ENCODE measurements at regions not wholly inside any gene's neighbourhood (a gene's known extent, or its start where the extent isn't known, plus 50 kb on each side); places are given as distances from the start of the nearest gene placed in this dataset.

DNA sequence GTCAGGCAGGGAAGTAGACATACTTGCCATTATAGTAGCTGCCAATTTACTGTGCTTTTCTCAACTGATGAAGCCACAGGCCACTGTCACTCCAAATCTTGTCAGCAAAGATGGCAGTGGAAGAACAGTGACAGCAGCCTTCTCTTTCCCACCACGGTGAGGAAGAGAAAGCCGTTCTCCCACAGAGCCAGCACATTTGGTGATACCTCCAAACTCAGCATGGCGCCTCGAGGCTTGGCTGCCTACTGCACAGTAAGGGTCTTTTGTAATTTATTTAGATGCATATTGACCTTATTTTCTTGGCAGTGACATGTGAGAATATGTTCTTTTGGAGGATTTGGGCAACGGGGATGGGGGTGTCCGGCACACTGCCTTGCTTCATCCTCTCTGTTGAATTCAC lies 117.2 kb upstream of the CDH20 start:
- no peaks in the 10 kb centered on the region for H3K4me1 Mint-ChIP-seq (ENCODE audit: low read depth)
- DNase-seq = no peak

DNA sequence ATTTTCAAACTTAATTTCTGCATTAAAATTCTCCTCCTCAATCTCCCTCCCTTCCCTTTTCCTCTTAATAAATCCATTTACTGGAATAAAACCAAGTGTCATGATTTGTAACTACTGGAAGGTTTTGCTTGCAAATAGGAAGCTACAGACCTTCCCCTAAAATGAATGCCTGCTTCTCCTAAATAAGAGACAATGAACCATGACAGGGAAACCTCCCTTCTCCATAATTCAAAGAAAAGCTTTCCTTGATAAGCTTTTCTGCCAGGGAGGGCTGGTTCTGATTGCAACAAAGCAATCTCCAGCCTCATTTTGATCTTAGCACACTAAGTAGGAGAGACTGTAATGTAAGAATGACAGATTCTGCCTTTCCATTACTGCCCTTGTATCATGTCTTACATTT lies 111.0 kb upstream of the CDH20 start:
- no peak overlapping the region for H3K27ac Mint-ChIP-seq
- ATAC-seq (replicated peaks in 1 of 2) (no peak), DNase-seq (no peak)
- peaks cover 12 to 14% of the 10 kb centered on the region in 2 donors for H3K9me3 Mint-ChIP-seq
- H3K36me3 Mint-ChIP-seq (ENCODE audit: insufficient read depth in 2 of 2) = peaks cover 0 to 3% of the 10 kb centered on the region in 2 donors
- no peaks in the 10 kb centered on the region for H3K27me3 Mint-ChIP-seq (ENCODE audit: low read depth)
- H3K4me3 Mint-ChIP-seq = no peak overlapping the region
- H3K4me1 Mint-ChIP-seq (ENCODE audit: low read depth) = no peaks in the 10 kb centered on the region

More for the DNA sequence above, 117.2 kb upstream of the CDH20 start:
- Mint-ChIP-seq H3K36me3 (ENCODE audit: insufficient read depth in 2 of 2) (no peaks in the 10 kb centered on the region), H3K4me3 (no peak overlapping the region), H3K27me3 (ENCODE audit: low read depth) (no peaks in the 10 kb centered on the region), H3K9me3 (peaks cover 3 to 4% of the 10 kb centered on the region in 2 donors), H3K27ac (no peak overlapping the region)
- ATAC-seq (replicated peaks in 1 of 2) = no peak

DNA sequence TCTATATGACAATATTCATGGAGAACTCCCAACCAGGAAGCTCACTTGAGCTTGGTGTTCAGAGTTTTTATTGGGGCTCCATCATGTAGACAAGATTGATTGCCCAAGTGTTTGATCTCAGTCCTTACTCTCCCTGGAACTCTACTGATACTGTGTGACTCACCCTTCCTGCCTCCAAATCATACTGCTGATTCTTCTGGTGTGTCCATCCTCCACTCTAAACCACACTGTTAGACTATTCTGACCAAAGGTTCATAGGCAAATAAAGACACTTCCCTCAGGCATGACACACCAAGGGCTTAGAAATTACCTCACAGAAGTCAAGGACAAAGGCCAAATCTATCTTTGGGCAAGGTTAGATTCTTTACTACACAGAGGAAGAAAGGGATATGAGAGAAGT lies 107.9 kb upstream of the CDH20 start:
- ATAC-seq (replicated peaks in 1 of 2) = no peak
- Mint-ChIP-seq H3K4me1 (ENCODE audit: low read depth) (no peaks in the 10 kb centered on the region), H3K27ac (no peak overlapping the region), H3K4me3 (no peak overlapping the region), H3K27me3 (ENCODE audit: low read depth) (no peaks in the 10 kb centered on the region), H3K36me3 (ENCODE audit: insufficient read depth in 2 of 2) (peaks cover 0 to 3% of the 10 kb centered on the region in 2 donors), H3K9me3 (peaks cover 9 to 12% of the 10 kb centered on the region in 2 donors)
- DNase-seq = no peak

DNA sequence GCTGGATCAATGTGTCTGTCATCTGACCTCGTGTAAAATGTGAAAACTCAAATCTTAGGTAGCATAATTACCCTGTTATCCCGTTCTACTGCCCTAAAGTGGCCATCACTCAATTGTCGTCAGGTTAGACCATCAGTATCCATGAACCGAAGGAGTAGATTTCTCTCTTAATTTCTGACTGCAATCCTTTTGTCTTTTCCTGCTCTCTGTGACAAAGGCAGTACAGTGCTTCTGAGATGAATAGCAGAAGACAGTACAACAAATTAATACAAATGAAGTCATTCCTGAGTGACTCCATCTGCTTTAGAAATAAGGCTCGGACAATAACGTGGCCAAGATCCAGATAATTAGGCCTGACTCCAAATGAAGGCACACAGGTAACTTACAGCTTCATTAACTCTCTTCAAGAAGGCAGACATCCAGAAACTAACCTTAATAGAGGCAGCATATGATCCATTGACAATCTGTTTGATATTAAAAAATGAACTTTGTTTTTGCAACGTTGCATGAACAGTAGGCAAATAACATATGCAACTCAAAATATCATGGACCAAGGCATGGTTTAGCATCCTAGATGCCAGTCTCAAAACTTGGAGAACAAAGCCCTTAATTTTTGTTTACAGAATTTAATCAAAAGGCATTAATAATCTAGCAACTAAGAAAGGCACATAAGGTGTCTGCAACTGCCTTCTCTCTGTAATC lies 96.7 kb upstream of the CDH20 start:
- Mint-ChIP-seq H3K27ac (no peak overlapping the region), H3K36me3 (ENCODE audit: insufficient read depth in 2 of 2) (no peaks in the 10 kb centered on the region), H3K4me3 (no peak overlapping the region), H3K9me3 (peaks cover 0 to 4% of the 10 kb centered on the region in 2 donors), H3K27me3 (ENCODE audit: low read depth) (no peaks in the 10 kb centered on the region), H3K4me1 (ENCODE audit: low read depth) (no peaks in the 10 kb centered on the region)
- ATAC-seq (replicated peaks in 1 of 2) (no peak), DNase-seq (no peak)

DNA sequence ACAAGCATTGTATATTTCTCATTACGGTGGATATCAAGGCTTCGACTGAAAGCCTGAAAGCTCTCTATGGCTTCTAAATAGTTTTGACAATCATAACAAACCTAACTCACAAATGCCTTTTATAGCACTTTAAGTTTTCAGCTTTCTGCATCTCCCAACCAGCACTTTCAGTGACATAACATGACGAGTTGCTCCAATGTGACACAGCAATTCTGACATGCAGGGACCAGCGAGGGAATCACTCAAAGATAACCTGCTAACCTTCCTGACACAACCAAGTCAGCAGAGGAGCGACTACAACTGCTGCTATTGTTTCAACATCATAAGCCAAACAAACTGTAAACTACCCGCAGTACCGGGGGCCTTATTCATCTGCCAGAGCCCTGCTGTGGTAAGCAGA lies 95.7 kb upstream of the CDH20 start:
- no peaks in the 10 kb centered on the region for H3K4me1 Mint-ChIP-seq (ENCODE audit: low read depth)
- H3K9me3 Mint-ChIP-seq = peaks cover 0 to 4% of the 10 kb centered on the region in 2 donors
- ATAC-seq (replicated peaks in 1 of 2) (no peak), DNase-seq (no peak)
- no peaks in the 10 kb centered on the region for H3K36me3 Mint-ChIP-seq (ENCODE audit: insufficient read depth in 2 of 2)
- no peak overlapping the region for H3K27ac Mint-ChIP-seq
- no peaks in the 10 kb centered on the region for H3K27me3 Mint-ChIP-seq (ENCODE audit: low read depth)
- no peak overlapping the region for H3K4me3 Mint-ChIP-seq

DNA sequence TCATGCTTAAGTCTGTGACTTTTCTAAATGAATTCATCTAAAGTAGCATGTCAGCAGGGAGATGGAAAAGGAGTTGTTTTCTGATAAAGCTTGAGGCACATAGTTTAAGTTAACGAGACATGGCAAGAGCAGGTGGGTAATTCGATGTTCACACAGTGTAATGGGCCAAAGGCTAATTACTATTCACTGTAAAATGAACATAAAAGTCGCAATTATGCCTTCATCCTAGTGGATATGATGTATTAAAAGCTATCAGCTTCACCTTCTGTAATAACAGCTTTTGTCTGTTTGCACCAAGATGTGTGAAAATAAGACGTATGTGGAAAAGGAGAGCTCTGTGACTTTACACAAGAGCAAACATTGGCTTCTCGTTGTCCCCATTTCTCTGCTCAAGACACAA lies 94.2 kb upstream of the CDH20 start:
- no peaks in the 10 kb centered on the region for H3K27me3 Mint-ChIP-seq (ENCODE audit: low read depth)
- no peak overlapping the region for H3K4me3 Mint-ChIP-seq
- H3K9me3 Mint-ChIP-seq = peaks cover 0 to 4% of the 10 kb centered on the region in 2 donors
- H3K4me1 Mint-ChIP-seq (ENCODE audit: low read depth) = no peaks in the 10 kb centered on the region
- H3K27ac Mint-ChIP-seq = no peak overlapping the region
- H3K36me3 Mint-ChIP-seq (ENCODE audit: insufficient read depth in 2 of 2) = no peaks in the 10 kb centered on the region
- ATAC-seq (replicated peaks in 1 of 2) (no peak), DNase-seq (no peak)

DNA sequence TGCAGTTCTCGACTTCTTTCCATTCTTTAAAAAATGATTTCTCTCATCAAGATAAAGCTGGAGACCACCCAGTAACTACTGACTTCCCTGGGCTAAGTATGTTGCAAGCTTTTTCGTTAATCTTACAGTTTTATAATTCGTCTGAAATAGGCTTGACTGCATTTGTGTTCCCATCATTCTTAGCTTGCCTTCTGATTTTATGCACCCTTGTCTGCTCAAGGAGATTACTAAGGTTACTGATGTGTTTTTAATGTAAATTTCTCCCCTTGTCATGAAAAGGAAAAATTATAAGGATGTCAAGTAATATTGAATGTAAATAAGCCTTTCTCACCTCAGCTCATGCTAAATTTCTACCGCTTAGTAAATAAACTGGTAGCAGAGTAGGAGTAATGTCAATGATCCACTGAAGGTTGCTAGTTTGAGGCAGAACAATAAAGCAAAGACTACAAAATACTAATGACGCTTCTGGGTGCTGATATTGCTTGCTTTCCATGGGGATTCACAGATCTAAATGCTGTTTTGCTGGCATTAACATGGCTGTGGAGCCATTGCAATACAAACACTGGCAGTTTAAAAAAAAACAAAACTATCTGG lies 91.9 kb upstream of the CDH20 start:
- Mint-ChIP-seq H3K4me3 (no peak overlapping the region), H3K4me1 (ENCODE audit: low read depth) (no peaks in the 10 kb centered on the region), H3K36me3 (ENCODE audit: insufficient read depth in 2 of 2) (no peaks in the 10 kb centered on the region), H3K27ac (no peak overlapping the region), H3K9me3 (peaks cover under 1 to 5% of the 10 kb centered on the region in 2 donors), H3K27me3 (ENCODE audit: low read depth) (no peaks in the 10 kb centered on the region)
- ATAC-seq (replicated peaks in 1 of 2) = no peak
- no peak for DNase-seq

DNA sequence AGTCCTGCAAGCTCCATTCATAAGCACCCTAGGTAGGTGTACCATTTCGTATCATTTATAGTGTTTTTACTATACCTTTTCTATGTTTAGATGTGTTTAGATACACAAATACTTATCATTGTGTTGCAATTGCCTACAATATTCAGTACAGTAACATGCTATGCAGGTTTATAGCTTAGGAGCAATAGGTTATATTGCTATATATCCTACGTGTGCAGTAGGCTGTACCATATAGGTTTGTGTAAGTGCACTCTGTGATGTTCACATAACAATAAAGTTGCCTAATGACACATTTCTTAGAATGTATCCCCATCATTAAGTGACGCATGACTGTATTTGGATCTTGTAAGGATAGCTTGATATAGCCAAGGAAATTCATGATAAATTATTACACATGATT lies 88.6 kb upstream of the CDH20 start:
- Mint-ChIP-seq H3K27ac (no peak overlapping the region), H3K4me1 (ENCODE audit: low read depth) (no peaks in the 10 kb centered on the region), H3K27me3 (ENCODE audit: low read depth) (no peaks in the 10 kb centered on the region), H3K36me3 (ENCODE audit: insufficient read depth in 2 of 2) (no peaks in the 10 kb centered on the region), H3K4me3 (no peak overlapping the region), H3K9me3 (peaks cover 3 to 4% of the 10 kb centered on the region in 2 donors)
- no peak for DNase-seq
- no peak for ATAC-seq (replicated peaks in 1 of 2)

DNA sequence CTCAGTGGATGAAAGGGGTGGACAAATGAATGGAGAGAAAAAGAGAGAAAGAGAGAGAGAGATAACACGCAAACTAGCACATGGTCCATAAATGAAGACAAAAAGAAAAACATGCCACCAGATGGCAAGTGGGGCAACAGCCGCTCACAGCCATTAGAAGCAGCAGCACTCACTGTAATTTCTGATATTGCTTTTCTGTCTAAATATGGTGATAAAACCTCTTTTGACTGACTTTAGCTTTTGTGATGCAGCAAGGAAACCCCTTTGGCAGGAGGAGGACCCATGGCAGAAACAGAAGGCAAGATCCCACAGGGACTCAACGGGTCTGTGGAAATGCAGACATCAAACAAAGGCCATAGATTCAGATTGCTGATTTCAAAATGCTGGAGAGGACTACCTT lies 88.0 kb upstream of the CDH20 start:
- H3K36me3 Mint-ChIP-seq (ENCODE audit: insufficient read depth in 2 of 2) = no peaks in the 10 kb centered on the region
- no peaks in the 10 kb centered on the region for H3K27me3 Mint-ChIP-seq (ENCODE audit: low read depth)
- DNase-seq = no peak
- no peak overlapping the region for H3K4me3 Mint-ChIP-seq
- H3K4me1 Mint-ChIP-seq (ENCODE audit: low read depth) = no peaks in the 10 kb centered on the region
- H3K9me3 Mint-ChIP-seq = peaks cover 3 to 4% of the 10 kb centered on the region in 2 donors
- no peak for ATAC-seq (replicated peaks in 1 of 2)
- no peak overlapping the region for H3K27ac Mint-ChIP-seq

DNA sequence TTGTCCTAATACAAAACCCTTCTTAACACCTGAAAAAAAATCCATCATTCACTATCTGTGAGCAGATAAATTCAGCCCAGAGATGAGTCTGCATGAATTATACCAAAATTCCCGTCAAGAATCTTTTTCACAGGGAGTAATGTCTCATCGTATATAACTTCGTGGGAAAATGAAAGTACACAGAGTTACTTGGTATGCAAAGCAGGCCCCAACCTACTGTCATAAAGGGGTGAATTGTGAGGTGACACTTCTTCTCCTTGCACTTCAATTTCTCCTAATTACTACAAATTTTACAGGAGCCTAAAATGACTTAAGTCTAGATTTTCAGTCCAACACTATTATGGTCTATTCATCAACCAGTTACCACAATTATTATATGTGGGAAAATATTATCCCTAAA lies 84.6 kb upstream of the CDH20 start:
- DNase-seq = no peak
- H3K4me1 Mint-ChIP-seq (ENCODE audit: low read depth) = no peaks in the 10 kb centered on the region
- H3K4me3 Mint-ChIP-seq = no peak overlapping the region
- H3K27me3 Mint-ChIP-seq (ENCODE audit: low read depth) = no peaks in the 10 kb centered on the region
- H3K27ac Mint-ChIP-seq = no peak overlapping the region
- H3K9me3 Mint-ChIP-seq = peaks cover 3 to 5% of the 10 kb centered on the region in 2 donors
- no peaks in the 10 kb centered on the region for H3K36me3 Mint-ChIP-seq (ENCODE audit: insufficient read depth in 2 of 2)
- no peak for ATAC-seq (replicated peaks in 1 of 2)

DNA sequence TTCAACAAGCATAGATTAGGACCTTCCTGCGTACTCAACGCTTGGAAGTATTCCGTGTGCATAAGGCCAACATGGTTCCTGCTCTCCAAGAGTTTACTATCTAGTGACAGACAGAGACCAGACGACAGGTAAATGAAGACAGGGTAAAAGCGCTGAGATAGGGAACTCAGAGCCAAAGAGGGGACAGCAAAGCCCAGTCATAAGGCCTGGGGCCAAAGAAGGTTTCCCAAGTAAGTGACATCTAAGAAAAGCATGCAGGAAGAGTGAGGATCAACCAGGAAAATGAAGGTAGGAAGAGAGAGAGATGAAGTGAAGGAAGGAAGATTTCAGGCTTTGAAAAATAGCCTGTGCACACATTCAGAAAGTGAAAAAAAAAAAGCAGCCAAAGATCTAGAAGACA lies 76.9 kb upstream of the CDH20 start:
- Mint-ChIP-seq H3K27me3 (ENCODE audit: low read depth) (no peaks in the 10 kb centered on the region), H3K4me3 (no peak overlapping the region), H3K4me1 (ENCODE audit: low read depth) (no peaks in the 10 kb centered on the region), H3K36me3 (ENCODE audit: insufficient read depth in 2 of 2) (no peaks in the 10 kb centered on the region), H3K9me3 (peaks cover 5 to 7% of the 10 kb centered on the region in 2 donors), H3K27ac (no peak overlapping the region)
- ATAC-seq (replicated peaks in 1 of 2) (no peak), DNase-seq (no peak)

DNA sequence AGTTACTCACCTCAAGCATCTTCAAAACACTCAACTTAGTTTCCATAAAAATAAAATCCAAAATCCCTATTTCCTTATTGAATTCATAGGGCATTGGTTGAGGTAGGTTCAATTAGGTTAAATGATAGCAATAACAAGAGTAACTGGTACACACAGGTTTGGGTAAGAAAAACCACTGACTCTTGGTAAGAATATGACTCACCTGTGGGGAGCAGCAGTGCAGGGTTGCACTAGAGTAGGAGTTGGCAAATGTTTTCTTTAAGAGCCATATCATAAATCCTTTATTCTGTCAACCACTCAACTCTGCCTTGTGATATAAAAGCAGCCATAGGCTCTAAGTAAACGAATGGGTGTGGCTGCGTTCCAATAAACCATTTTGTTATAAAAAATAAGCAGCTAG lies 71.4 kb upstream of the CDH20 start:
- H3K4me1 Mint-ChIP-seq (ENCODE audit: low read depth) = no peaks in the 10 kb centered on the region
- H3K4me3 Mint-ChIP-seq = no peak overlapping the region
- no peaks in the 10 kb centered on the region for H3K27me3 Mint-ChIP-seq (ENCODE audit: low read depth)
- H3K36me3 Mint-ChIP-seq (ENCODE audit: insufficient read depth in 2 of 2) = no peaks in the 10 kb centered on the region
- peak; percentile 55 to 58 for ATAC-seq (replicated peaks in 1 of 2)
- no peak for DNase-seq
- no peak overlapping the region for H3K27ac Mint-ChIP-seq
- peaks cover 4 to 7% of the 10 kb centered on the region in 2 donors for H3K9me3 Mint-ChIP-seq

DNA sequence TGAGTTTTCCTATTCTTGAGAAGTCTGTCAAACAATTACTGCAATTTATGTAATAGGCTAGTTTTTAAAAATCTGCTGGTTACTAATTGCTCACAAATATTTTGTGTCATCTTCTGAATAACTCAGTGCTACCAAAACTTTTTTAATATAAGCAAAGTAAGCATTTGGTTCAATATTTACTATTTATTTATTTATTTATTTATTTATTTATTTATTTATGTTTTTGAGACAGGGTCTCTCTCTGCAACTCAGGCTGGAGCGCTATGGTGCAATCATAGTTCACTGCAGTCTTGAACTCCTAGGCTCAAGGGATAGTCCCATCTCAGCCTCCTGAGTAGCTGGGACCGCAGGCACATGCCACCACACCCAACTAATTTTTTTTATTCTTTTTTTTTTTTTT lies 60.4 kb upstream of the CDH20 start:
- no peaks in the 10 kb centered on the region for H3K4me1 Mint-ChIP-seq (ENCODE audit: low read depth)
- no peak overlapping the region for H3K27ac Mint-ChIP-seq
- H3K9me3 Mint-ChIP-seq = peaks cover 3 to 7% of the 10 kb centered on the region in 2 donors
- H3K36me3 Mint-ChIP-seq (ENCODE audit: insufficient read depth in 2 of 2) = no peaks in the 10 kb centered on the region
- H3K4me3 Mint-ChIP-seq = no peak overlapping the region
- no peaks in the 10 kb centered on the region for H3K27me3 Mint-ChIP-seq (ENCODE audit: low read depth)
- ATAC-seq (replicated peaks in 1 of 2) (no peak), DNase-seq (no peak)

DNA sequence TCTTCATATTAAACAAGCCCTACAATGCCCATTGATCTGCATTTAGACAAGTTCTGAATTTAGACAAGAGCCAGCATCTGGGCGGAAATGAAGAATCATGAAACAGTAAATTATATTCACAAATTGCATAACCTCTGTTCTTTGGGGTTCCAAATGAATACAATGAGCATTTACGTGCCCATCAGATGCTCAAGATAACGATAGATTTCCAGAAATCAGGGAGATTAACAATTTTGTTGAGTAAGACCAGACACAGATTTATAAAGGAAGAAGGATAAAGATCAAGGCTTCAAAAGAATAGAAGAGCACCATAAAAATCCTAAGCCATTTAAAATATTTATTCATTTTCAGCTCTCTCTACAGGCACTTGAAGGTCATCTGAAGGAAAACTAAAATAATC lies 59.7 kb upstream of the CDH20 start:
- ATAC-seq (replicated peaks in 1 of 2) (no peak), DNase-seq (no peak)
- Mint-ChIP-seq H3K4me1 (ENCODE audit: low read depth) (no peaks in the 10 kb centered on the region), H3K9me3 (peaks cover 3 to 7% of the 10 kb centered on the region in 2 donors), H3K4me3 (no peak overlapping the region), H3K36me3 (ENCODE audit: insufficient read depth in 2 of 2) (no peaks in the 10 kb centered on the region), H3K27me3 (ENCODE audit: low read depth) (no peaks in the 10 kb centered on the region), H3K27ac (no peak overlapping the region)

Data from activated T-cell treated with anti-CD3 and anti-CD28 coated beads, Interleukin-2, amount 50 U/mL, for 72 hours (primary cell).